NT2/D1 (cell line): ENCODE measurements at regions not wholly inside any gene's neighbourhood (a gene's known extent, or its start where the extent isn't known, plus 50 kb on each side); places are given as distances from the start of the nearest gene placed in this dataset.
"Not testable (repeated sequence)": the region's sequence is repeated elsewhere in the genome, so short reads cannot be mapped to it uniquely, and the experiment has no call there.

ENCODE experiments used
- DNase-seq: peaks from one replicate; pipeline ENCODE4 v3.0.0-alpha.2; 2011; ENCODE audit warnings: low read depth, low spot score
- H3K27me3 ChIP-seq: 2 replicates; pipeline ENCODE4 v1.6.0; 2011; ENCODE audit warnings: mild to moderate bottlenecking; ENCODE audit not compliant: insufficient read length, insufficient read depth
- H3K36me3 ChIP-seq: 2 replicates; pipeline ENCODE4 v1.6.1; 2011; ENCODE audit warnings: mild to moderate bottlenecking, low read length, mixed read lengths; ENCODE audit not compliant: insufficient read depth, insufficient read length
- H3K4me1 ChIP-seq: 2 replicates; pipeline ENCODE4 v1.5.1; 2011; ENCODE audit not compliant: insufficient read depth, insufficient read length
- H3K4me3 ChIP-seq: 2 replicates; pipeline ENCODE4 v1.5.1; 2011; ENCODE audit warnings: low read depth; ENCODE audit not compliant: insufficient read length
- H3K9ac ChIP-seq: 2 replicates; pipeline ENCODE4 v1.6.0; 2011; ENCODE audit warnings: low read depth; ENCODE audit not compliant: insufficient read length
- H3K9me3 ChIP-seq: 2 replicates; pipeline ENCODE4 v1.5.1; 2011; ENCODE audit warnings: mild to moderate bottlenecking, low read length; ENCODE audit not compliant: insufficient read depth

DNA sequence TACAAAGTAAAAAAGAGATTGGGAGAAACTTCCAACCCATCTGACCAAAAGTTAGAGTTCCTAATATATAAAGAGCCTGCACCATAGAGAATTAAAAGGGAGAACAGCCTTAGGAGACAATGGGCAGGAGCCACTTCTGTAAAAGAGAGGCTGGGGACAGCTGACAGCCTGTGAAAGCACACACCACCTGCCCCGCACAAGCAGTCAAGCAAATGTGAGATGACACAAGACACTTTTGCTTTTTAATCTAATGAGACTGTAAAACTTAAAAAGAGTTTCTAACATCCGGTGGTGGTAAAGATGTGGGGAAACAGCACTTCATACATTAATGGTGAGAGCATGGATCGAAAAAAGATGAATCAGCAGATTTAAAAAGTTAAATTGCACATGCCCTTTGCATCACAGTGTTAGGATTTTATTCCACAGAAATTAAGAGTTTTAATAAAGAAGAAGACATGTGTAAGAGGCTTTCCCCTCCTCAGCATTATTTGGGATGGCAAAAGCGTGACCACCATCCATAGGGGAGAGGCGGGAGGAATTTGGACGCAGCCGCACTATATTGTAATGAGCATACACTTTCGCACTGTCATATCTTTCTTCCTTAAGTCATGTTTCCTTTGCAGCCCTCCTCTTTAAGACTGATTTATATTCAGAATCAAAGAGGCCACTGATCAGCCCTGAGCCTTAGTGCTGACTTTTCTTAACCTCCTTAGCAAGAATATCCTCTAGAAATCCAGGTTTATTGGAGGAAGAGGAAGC lies 322.2 kb upstream of the CHRNA7 start:
- H3K9me3 ChIP-seq, H3K4me3 ChIP-seq, H3K9ac ChIP-seq, H3K36me3 ChIP-seq, H3K27me3 ChIP-seq, DNase-seq, H3K4me1 ChIP-seq: not testable (repeated sequence)

DNA sequence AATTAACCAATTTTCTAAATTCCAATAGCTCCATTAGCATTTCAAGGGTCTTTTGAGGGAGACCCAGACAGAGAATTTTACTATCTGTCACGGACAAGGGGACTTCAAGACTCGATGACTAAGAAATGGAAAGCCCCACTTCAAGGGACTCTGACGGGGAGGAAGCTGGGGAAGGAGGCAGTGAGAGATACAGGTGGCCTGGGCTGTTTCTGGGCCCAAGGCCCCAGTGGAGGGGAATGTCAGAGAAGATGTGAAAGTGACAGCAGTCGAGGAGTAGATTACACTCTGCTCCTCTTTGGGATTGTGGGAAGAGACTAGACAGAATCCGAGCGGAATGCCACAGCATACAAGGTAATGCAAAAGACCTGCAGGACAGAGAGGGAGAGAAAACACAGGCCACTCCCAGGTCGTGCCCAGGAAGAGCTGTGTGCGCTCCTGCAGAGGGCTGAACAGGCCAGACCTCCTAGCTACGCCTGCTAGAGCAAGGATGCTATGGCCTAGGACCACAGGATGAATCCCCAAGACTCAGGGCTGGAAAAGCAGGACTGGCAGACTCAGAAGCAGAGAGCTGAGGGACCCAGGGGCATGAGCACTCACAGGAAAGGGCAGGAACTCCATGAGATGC lies 321.5 kb upstream of the CHRNA7 start:
- not testable (repeated sequence) for H3K9ac ChIP-seq, DNase-seq, H3K4me1 ChIP-seq, H3K27me3 ChIP-seq, H3K9me3 ChIP-seq, H3K36me3 ChIP-seq, H3K4me3 ChIP-seq

DNA sequence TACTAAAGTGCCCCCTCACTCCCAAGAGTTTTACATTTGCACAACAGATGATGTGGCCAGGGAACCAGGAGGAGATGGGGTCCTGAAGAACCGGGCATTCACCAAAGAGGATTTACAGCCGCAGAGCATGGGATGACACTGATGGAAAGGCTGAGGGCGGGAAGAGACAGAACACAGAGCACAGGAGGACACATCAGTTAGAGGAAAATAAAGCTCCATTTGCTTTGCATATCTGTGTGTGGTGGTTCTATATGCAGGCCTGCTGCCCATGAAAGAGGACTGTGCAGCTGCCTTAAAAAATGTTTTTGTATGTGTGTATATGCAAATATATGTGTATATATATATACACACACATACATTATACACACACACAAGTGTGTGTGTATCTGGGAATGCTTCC lies 320.8 kb upstream of the CHRNA7 start:
- not testable (repeated sequence) for H3K9me3 ChIP-seq, H3K27me3 ChIP-seq, H3K4me1 ChIP-seq, DNase-seq, H3K9ac ChIP-seq, H3K4me3 ChIP-seq, H3K36me3 ChIP-seq

DNA sequence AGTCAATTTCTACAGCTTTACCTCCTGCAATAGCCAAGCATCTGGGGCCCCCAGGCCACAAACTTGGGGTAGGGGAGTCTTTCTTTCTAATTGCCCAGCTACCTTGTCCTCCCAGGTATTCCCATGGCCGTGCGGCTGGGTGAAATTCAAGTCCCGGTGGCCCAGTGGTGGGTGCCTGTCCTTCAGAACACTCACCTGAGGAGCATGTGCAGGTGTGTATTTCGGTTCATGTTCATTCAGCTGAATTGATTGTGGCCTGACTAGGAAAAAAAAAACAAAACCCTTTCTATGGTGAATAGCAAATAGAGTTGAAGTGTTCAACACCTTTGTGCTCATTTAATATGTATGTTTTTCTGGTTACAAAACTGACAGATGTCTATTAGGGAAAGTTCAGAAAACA lies 319.5 kb upstream of the CHRNA7 start:
- DNase-seq, H3K4me1 ChIP-seq, H3K9ac ChIP-seq, H3K27me3 ChIP-seq, H3K36me3 ChIP-seq, H3K9me3 ChIP-seq, H3K4me3 ChIP-seq: not testable (repeated sequence)

DNA sequence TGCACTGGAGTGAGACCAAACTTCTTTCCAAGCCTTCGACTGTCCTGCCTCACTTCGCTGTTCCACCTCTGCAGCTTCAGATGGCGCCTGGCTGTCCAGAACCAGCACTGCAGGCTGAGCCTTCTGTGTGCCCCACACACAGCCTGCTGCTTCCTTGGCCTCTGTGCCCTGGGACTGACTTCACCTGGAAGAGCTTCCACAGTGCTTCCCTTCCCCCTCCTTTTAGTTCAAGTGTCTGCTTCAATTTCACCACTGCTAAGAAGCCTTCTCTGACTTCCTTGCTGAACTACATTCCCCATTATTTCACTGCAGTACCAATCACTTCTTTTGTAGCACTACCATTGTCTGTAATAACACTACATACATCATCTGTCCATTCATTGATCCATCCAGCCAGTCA lies 315.1 kb upstream of the CHRNA7 start:
- not testable (repeated sequence) for H3K4me1 ChIP-seq, H3K36me3 ChIP-seq, H3K4me3 ChIP-seq, H3K9ac ChIP-seq, H3K9me3 ChIP-seq, H3K27me3 ChIP-seq, DNase-seq

DNA sequence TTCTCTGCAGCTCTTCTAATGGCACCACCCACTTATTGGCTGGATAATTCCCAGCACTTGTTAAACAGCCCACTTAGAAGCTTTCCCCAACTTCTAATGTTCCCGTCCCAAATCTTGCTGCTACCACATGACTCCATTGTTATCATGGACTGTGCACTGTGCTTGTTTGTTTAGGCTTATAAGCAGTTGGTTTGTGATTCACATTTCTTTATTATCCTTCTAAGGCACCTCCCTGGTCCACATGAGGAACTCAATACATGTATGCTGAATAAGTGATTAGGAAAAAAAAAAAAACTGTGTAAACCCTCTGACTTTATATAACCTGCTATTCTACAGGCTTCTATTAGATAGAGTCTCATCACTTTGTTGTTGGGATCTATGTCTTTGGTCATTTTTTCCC lies 311.7 kb upstream of the CHRNA7 start:
- H3K9me3 ChIP-seq, H3K36me3 ChIP-seq, H3K9ac ChIP-seq, H3K27me3 ChIP-seq, H3K4me3 ChIP-seq, H3K4me1 ChIP-seq, DNase-seq: not testable (repeated sequence)

DNA sequence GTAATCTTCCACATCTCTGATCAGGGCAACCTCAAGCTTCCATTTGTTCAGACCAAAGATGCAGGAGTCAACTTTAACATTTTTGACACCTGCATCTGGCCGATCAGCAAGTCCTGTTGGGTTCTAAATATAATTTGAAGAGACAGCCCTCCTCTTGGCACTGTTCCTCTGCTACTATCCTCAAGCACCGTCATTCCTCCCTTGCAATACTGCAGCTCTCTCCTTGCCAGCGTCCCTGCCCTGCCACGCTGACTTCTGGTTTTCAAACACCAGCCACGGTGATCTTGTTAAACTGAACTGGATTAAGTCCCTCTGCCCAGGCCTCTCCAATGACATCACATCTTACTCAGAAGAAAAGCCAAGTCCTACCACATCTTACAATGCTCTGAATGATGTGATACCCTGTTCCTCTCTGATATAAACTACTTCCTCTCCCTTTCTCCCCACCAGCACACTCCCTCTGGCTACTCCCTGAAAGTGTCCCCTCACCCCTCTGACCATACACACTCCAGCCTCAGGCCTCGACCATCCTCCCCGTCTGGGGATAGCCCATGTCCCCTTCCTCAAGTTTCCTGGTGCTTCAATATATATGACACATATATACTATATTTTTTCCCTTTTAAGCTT lies 310.8 kb upstream of the CHRNA7 start:
- DNase-seq, H3K4me3 ChIP-seq, H3K4me1 ChIP-seq, H3K9ac ChIP-seq, H3K27me3 ChIP-seq, H3K36me3 ChIP-seq, H3K9me3 ChIP-seq: not testable (repeated sequence)

DNA sequence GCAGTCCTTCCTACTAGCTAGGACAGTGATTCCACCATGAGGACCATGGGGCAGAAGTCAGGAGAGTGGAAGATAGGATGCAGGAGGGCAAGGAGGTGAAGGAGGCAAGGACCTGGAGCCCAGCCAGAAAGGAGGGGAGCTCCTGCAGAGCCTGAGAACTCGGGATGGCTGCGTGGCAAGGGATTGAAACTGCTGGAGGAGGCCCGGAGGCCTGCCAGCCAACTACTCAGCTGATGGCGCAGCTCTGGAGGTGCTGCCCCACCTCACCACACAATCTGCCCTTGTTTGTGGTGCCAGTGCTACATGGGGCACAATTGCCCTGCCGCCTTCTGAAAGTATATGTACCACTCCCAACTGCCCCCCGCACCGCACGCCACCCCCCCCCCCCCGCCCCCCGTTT lies 307.3 kb upstream of the CHRNA7 start:
- DNase-seq, H3K9ac ChIP-seq, H3K4me3 ChIP-seq, H3K9me3 ChIP-seq, H3K27me3 ChIP-seq, H3K4me1 ChIP-seq, H3K36me3 ChIP-seq: not testable (repeated sequence)

DNA sequence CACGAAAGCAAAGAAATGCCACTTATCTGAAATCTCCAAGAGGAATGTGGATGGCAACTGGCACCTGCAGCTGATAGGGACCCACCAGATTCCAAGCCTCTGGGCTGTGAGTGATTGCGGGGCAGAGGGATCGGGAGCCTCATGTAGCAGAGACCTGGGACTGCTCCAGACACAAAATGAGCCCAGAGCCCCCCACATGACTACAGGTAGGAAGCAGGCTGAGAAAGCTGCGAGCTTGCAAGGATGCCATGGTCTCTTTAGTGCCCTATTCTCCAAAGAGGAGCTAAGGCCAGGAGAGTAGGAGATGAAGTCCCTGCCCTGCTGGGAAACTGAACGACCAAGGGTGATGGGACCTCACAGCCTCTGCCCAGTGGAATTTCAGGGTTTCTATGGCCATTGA lies 305.4 kb upstream of the CHRNA7 start:
- not testable (repeated sequence) for DNase-seq, H3K4me1 ChIP-seq, H3K4me3 ChIP-seq, H3K36me3 ChIP-seq, H3K9me3 ChIP-seq, H3K9ac ChIP-seq, H3K27me3 ChIP-seq

DNA sequence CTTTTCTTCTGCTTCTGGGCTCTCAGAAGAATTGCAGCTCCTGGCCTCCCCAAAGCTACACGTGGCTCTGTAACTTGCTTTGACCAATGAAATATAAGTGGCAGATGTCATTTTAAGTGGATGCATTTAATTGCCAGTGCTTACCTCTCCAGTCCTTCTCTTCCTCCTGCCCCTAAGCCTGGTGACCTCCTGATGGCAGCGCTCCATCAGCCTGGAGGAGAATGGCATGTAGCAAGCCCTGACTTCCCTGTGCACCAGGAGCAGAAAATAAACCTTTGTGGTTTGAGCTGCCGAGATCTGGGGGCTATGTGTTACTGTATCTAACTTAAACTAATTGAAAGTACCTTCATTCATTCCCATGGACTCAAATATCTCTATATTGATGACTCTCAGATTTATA lies 304.7 kb upstream of the CHRNA7 start:
- not testable (repeated sequence) for H3K4me3 ChIP-seq, H3K4me1 ChIP-seq, DNase-seq

More for the DNA sequence above, 304.7 kb upstream of the CHRNA7 start:
- not testable (repeated sequence) for H3K9me3 ChIP-seq, H3K36me3 ChIP-seq, H3K9ac ChIP-seq, H3K27me3 ChIP-seq
